ENCODE measurements at regions not wholly inside any gene's neighbourhood (a gene's known extent, or its start where the extent isn't known, plus 50 kb on each side); places are given as distances from the start of the nearest gene placed in this dataset.

- DNase-seq: no peak
Observed at GRCh38 chr9:129273941-129274684, 96.1 kb upstream of the IER5L start.

- no peak for DNase-seq
Observed at GRCh38 chr9:129273136-129273895, 95.3 kb upstream of the IER5L start.

DNA sequence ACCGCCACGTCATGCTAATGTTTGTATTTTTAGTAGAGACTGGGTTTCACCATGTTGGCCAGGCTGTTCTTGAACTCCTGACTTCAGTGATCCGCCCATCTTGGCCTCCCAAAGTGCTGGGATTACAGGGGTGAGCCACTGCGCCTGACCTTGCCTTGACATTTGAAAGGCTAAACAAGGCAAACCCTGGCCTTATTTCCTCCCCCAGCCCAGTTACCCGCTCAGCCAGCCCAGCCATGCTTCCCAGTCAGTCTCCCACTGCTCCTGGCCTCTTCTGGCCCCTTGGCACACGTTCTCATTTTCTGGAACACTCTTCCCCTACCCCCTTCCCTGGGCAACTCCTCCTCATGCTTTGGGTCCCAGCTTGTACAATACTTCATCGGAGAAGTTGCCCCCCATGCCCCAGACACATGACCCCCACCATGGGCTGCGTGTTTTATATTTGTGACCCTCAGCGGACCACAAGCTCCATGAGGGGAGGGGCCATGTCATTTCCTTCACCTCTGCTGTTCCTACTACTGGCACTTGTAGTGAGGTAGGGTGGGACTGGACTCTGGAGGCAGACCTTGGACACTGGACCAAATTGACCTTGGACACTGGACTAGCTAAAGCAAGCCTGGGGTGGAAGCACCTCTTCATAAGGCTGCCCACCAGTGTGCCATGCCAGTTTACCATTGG is 94.4 kb upstream of the IER5L start:
- no peak for DNase-seq

DNA sequence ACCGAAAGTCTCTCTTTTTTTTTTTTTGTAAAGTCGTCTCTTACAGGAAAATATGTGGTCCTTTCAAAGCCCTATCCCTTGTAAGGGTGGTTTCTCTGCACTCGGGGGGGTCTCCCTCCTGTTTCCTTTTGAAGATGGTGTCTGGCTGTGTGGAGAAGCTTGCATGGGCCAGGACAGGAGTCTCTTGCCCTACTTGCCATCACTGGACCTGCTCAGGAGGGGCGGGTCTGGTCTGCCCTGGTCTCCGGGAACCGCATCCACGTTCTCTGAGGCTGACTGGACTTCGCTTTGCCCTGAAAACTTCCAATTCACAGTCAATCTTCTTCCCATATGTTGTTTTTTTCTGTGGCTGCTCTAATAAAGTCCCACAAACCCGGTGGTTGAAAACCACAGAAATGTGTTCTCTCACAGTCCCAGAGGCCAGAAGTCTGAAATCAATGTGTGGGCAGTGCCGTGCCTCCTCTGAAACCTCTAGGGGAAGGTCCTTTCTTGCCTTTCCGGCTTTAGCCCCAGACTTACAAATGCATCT is 92.9 kb upstream of the IER5L start:
- peak in 1 of 2 experiments; percentile 4 for DNase-seq

DNA sequence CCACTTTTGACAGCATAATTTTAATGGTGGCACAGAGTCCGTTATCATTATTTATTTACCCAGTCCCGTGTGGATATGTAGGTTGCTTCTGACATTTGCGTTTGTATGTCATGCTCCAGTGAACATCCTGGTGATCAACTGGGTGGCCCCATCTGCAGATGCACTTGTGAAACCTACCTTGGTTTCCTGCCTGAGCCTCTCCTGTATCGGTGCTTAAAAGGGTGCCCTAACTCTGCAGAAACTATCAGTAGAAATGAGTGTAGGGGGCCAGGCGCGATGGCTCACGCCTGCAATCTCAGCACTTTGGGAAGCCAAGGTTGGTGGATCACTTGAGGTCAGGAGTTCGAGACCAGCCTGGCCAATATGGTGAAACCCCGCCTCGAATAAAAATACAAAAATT is 92.1 kb upstream of the IER5L start:
- DNase-seq: no peak

DNA sequence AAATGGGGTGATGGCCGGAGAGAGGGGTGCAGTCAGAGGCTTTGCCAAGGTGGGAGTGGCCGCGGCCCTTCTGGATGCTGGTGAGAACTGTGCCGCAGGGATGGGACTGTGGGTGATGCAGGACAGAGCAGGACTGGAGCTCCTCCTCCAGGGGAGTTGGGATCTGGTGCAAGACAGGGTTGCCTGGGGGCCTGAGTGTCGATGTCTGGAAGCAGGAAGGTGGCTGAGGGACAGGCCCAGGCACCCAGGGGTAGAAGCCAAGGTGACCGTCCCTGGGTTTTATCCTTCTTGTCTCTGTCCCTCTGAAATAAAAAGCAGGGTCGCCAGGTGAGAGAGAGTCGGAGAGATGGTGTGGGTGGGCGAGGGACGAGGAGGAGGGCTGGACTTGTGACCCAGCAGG is 89.1 kb upstream of the IER5L start:
- no peak for DNase-seq

GRCh38 chr9:129266536-129266935 is 88.5 kb upstream of the IER5L start:
- DNase-seq: no peak

DNA sequence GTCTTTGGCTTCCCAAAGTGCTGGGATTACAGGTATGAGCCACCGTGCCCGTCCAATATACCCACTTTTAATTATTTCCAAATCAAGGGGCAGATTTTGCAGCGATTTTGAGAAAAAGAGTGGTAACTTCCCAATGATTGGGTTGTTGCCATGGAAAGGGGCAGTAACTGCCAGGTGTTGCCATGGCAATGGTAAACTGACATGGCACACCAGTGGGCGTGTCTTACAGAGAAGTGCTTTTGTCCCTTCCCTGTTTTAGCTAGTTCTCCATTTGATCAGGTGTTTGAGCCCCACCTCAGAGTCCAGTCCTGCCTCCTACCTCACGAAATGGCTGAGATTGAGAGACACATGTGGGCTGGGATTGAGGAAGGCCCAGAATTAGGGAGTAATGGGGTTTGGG is 86.3 kb upstream of the IER5L start:
- no peak for DNase-seq

GRCh38 chr9:129263836-129264235 is 85.8 kb upstream of the IER5L start:
- no peak for DNase-seq

- DNase-seq: no peak
Observed at GRCh38 chr9:129262261-129262660, 84.2 kb upstream of the IER5L start.

GRCh38 chr9:129259375-129259774 is 81.3 kb upstream of the IER5L start:
- DNase-seq: no peak

DNA sequence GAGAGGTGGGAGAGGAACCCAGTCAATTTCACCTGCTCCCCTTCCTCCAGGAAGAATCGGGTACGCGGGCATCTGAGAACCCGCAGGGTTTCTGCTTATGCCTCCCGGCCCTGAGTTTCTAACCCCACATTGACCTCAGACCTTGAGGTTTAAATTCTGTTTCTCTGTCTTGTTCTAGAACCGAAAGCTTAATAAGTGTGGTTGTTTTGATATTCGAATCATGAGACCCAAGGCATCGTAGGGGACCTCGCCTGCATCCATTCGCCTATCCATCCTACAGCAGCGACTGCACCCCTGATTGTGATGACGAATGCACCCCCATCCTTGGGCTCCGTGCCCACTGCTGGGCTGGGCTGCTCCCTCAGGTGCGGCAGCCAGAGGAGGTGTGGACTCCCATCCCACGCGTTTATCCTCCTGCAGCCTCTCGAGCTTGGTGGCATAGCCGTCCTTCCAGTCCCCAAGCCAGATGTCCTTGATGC is 80.8 kb upstream of the IER5L start:
- no peak for DNase-seq

- DNase-seq: no peak
Observed at GRCh38 chr9:129258124-129258822, 80.2 kb upstream of the IER5L start.

GRCh38 chr9:129256959-129257713 is 79.1 kb upstream of the IER5L start:
- DNase-seq: no peak

GRCh38 chr9:129254566-129255287 is 76.7 kb upstream of the IER5L start:
- DNase-seq: no peak

GRCh38 chr9:129253803-129254381 is 75.8 kb upstream of the IER5L start:
- DNase-seq: no peak

DNA sequence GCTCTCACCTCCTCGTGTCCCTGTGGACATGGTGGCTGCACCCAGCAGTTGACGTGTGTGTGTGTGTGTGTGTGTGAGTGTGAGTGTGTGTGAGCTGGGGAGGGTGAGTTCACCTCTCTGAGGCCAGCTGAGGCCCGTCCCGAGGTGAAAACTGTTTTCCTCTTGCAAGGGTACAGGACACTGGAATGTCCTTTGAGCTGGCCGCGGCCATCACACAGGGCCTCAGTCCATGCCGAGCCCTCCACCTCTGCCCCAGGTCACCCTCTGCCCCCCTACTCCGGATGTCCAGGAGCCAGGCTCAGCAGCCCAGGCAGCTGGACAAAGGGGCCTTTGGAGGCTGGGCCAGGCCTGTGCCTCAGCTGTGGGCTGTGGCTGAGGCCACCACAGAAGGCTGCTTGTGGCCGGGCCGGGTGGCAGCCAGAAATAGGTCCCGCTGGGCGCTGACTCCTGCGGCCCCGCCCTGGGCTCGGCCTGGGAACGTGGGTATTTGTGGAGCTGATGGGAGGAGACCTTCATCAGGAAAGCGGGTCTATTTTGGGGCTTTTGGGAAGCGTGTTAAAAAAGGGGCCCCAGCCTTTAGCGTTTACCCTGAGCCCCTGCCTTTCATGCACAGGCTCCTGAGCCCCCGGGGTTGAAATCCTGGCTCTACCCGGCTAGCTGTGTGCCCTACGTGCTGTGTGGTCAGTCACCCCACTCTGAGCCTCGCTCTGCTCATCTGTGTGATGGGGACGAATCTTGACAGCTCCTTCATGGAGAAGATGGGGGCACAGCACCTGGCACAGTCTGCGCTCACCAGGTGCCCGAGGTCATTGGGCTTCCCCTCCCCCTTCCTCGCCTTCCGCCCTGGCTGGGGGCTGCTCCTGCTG is 75.1 kb upstream of the IER5L start:
- no peak for DNase-seq

DNA sequence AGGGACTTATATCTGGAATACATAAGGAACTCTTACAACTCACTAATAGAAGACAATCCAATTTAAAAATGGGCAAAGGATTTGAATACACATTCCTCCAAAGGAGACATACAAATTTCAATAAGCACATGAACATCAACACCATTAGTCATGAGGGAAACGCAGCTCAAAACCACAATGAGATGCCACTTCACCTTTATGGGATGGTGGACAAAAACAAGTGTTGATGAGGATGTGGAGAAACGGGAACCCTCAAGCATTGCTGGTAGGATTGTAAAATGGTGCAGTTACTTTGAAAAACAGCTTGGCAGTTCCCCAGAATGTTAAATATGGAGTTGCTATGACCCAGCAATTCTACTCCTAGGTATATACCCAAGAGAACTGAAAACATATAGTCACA is 72.7 kb upstream of the IER5L start:
- DNase-seq: no peak

DNA sequence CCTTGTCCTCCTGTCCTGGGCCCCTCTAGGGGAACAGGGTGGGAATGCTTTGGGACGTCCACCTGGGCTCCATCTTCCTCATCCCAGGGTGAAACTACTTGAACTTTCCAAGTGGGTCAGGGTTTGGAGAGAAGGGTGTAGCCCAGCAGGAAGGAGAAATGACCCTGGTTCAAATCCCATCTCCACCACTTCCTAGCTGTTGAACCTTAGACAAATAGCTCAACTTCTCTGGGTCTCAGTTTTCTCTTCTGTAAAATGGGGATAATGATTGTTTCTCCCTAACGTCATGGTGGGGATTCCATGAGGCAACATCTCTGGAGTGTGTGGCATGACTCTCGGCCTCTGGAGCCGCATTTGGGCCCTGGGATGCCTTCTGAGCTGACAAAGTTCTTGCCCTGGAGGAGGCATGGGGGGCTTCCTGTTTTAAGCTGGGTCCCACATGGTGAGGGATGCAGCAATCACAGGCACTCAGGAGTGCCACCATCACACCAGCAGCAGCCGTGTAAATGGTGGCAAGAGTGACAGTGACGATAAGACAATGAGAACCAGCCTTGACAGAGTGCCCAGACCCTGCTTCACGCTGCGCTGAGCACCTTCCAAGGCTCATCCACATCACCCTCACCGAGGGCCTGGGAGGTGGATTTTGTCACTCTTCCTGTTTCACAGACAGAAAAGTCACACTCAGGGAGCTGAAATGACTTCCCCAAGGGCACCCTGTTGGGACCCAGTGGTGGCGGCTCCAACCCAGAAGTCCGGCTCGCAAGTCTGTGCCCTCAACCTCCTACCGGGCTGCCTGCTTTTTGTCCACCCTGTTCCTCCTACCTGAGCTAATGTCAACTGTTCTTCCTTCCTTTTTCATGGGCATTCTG is 69.5 kb upstream of the IER5L start:
- no peak for DNase-seq
